Left ventricle myocardium superior (tissue), 1 donor: ENCODE measurements at regions not wholly inside any gene's neighbourhood (a gene's known extent, or its start where the extent isn't known, plus 50 kb on each side); places are given as distances from the start of the nearest gene placed in this dataset.

Source experiments
- ATAC-seq: fragments of 200-7000 bp; cut with Tn5 transposase; one replicate; pipeline ENCODE4 v1.9.1; 2020; ENCODE audit warnings: mild to moderate bottlenecking, moderate library complexity
- DNase-seq: peaks from one replicate; pipeline ENCODE4 v3.0.0-alpha.2; 2020
- intact Hi-C: fragments of 100-400 bp; cut with micrococcal nuclease; formaldehyde crosslinking; loops from one replicate; pipeline ENCODE4 v1.11.0; 2022
- donor health status: DM: no; HTN: yes; CAD: no; lungs with severe emphysema.

GRCh38 chr12:19953734-19954133 is 414.6 kb upstream of the PDE3A start:
- intact Hi-C loops = no loop called here
- ATAC-seq (peak; percentile 75), DNase-seq (no peak)

- intact Hi-C loops = no loop called here
- peak; percentile 91 for ATAC-seq
- DNase-seq = peak; percentile 39
Measured at GRCh38 chr12:19954163-19954562, 414.2 kb upstream of the PDE3A start.

- DNase-seq (no peak), ATAC-seq (no peak)
- intact Hi-C loops = no loop called here
Measured at GRCh38 chr12:19957308-19958125, 410.8 kb upstream of the PDE3A start.

GRCh38 chr12:19958389-19958788 is 409.9 kb upstream of the PDE3A start:
- ATAC-seq = no peak
- DNase-seq = no peak
- intact Hi-C loops = no loop called here

GRCh38 chr12:19959353-19959752 is 409.0 kb upstream of the PDE3A start:
- intact Hi-C loops = no loop called here
- ATAC-seq = no peak
- DNase-seq = no peak

GRCh38 chr12:19960527-19960926 is 407.8 kb upstream of the PDE3A start:
- intact Hi-C loops = no loop called here
- DNase-seq (no peak), ATAC-seq (no peak)

- intact Hi-C loops = no loop called here
- ATAC-seq = peak; percentile 87
- DNase-seq = no peak
Measured at GRCh38 chr12:19962192-19962591, 406.1 kb upstream of the PDE3A start.

- DNase-seq (no peak), ATAC-seq (no peak)
- intact Hi-C loops = no loop called here
Measured at GRCh38 chr12:19963972-19964371, 404.4 kb upstream of the PDE3A start.

GRCh38 chr12:19964549-19964948 is 403.8 kb upstream of the PDE3A start:
- intact Hi-C loops = no loop called here
- no peak for DNase-seq
- ATAC-seq = no peak

GRCh38 chr12:19965196-19966038 is 402.9 kb upstream of the PDE3A start:
- ATAC-seq (no peak), DNase-seq (no peak)
- intact Hi-C loops = no loop called here

GRCh38 chr12:19967001-19967400 is 401.3 kb upstream of the PDE3A start:
- intact Hi-C loops = no loop called here
- DNase-seq (no peak), ATAC-seq (no peak)

- ATAC-seq (peak; percentile 76), DNase-seq (no peak)
- intact Hi-C loops = no loop called here
Measured at GRCh38 chr12:19967431-19967830, 400.9 kb upstream of the PDE3A start.

- intact Hi-C loops = no loop called here
- no peak for DNase-seq
- ATAC-seq = peak; percentile 52
Measured at GRCh38 chr12:19970116-19970515, 398.2 kb upstream of the PDE3A start.

GRCh38 chr12:19970821-19971220 is 397.5 kb upstream of the PDE3A start:
- intact Hi-C loops = no loop called here
- no peak for DNase-seq
- no peak for ATAC-seq

- intact Hi-C loops = no loop called here
- DNase-seq = no peak
- ATAC-seq = no peak
Measured at GRCh38 chr12:19971361-19972280, 396.7 kb upstream of the PDE3A start.

GRCh38 chr12:19972325-19973288 is 395.7 kb upstream of the PDE3A start:
- intact Hi-C loops = no loop called here
- ATAC-seq (no peak), DNase-seq (no peak)

- DNase-seq (no peak), ATAC-seq (peak; percentile 83)
- intact Hi-C loops = no loop called here
Measured at GRCh38 chr12:19978193-19978592, 390.1 kb upstream of the PDE3A start.

GRCh38 chr12:19979584-19979983 is 388.8 kb upstream of the PDE3A start:
- DNase-seq = no peak
- intact Hi-C loops = no loop called here
- peak; percentile 29 for ATAC-seq
